Heart left ventricle (tissue), 16 donors: ENCODE measurements at regions not wholly inside any gene's neighbourhood (a gene's known extent, or its start where the extent isn't known, plus 50 kb on each side); places are given as distances from the start of the nearest gene placed in this dataset.

Source experiments
- ATAC-seq, 4 donors: fragments of 200-7000 bp; cut with Tn5 transposase; one replicate each; pipeline ENCODE4 v1.9.1; 2020 to 2022; ENCODE audit warnings: moderate library complexity in 4 of 4, mild to moderate bottlenecking in 3 of 4, moderate number of reproducible peaks in 1 of 4
- DNase-seq, 5 donors: peaks; one replicate each; pipeline ENCODE4 v3.0.0-alpha.2; 2020
- H3K27ac ChIP-seq, 12 donors: fragments of 200-600 bp; sonication (generic) in 4 of 12; one replicate each; pipeline versions ENCODE4 v1.5.0 to v1.8.0; 2016 to 2022; ENCODE audit warnings: mild to moderate bottlenecking in 2 of 12
- H3K27me3 ChIP-seq, 9 donors: fragments of 200-600 bp; sonication (generic) in 2 of 9; one replicate each; pipeline versions ENCODE4 v1.5.1 to v1.8.0; 2016 to 2022; ENCODE audit warnings: mild to moderate bottlenecking in 3 of 9
- H3K36me3 ChIP-seq, 9 donors: fragments of 200-600 bp; sonication (generic) in 2 of 9; one replicate each; pipeline versions ENCODE4 v1.5.0 to v1.8.0; 2018 to 2022; ENCODE audit warnings: mild to moderate bottlenecking in 2 of 9
- H3K4me1 ChIP-seq, 12 donors: fragments of 200-600 bp; sonication (generic) in 4 of 12; one replicate each; pipeline versions ENCODE4 v1.5.0 to v1.8.0; 2016 to 2022; ENCODE audit warnings: mild to moderate bottlenecking in 3 of 12
- H3K4me3 ChIP-seq, 12 donors: fragments of 200-600 bp; sonication (generic) in 4 of 12; one replicate each; pipeline versions ENCODE4 v1.5.0 to v1.8.0; 2017 to 2022; ENCODE audit warnings: mild to moderate bottlenecking in 9 of 12, moderate library complexity in 4 of 12
- H3K9me3 ChIP-seq, 12 donors: fragments of 200-600 bp; sonication (generic) in 4 of 12; one replicate each; pipeline versions ENCODE4 v1.5.0 to v1.8.0; 2016 to 2022; ENCODE audit warnings: mild to moderate bottlenecking in 1 of 12
- CTCF ChIP-seq, 12 donors: fragments of 200-600 bp; sonication (generic) in 4 of 12; IDR thresholded peaks; one replicate each; pipeline versions ENCODE4 v1.5.0 to v1.8.0; 2018 to 2022; ENCODE audit warnings: antibody characterized with exemption in 12 of 12, mild to moderate bottlenecking in 5 of 12
- POLR2A ChIP-seq, 2 donors: fragments of 450-650 bp; IDR thresholded peaks; one replicate each; pipeline ENCODE4 v1.6.1; 2017; ENCODE audit warnings: antibody characterized with exemption in 2 of 2, mild to moderate bottlenecking in 2 of 2, moderate library complexity in 2 of 2
- WGBS, 4 donors: extraction: QIAGEN DNeasy Blood & Tissue Kit in 2 of 4; methylation state at CpG; one replicate each; pipeline versions ENCODE4 v1.1.5 to v1.1.7; 2013 to 2018; 5-methylcytosine and 5-hydroxymethylcytosine counted together
- intact Hi-C, 10 donors: fragments of 100-400 bp; cut with DNase I; formaldehyde crosslinking; loops; one replicate each; pipeline versions ENCODE4 v1.11.1 to v1.14.2; 2022
- donor health status: ischemic (EF 13 %, LVEDD 7.1; RV severe dilation, severe dysfunction).
- donor health status: healthy with polysubstance abuse.
- donor health status: DM: no; HTN: yes; CAD: no.
- donor health status: DM: no; HTN: no; CAD: no.
- donor health status: ischemic (EF 25% LVEDD 6.9; RV normal size, moderate dysfunction).
- donor health status: ischemic (EF 25% LVEDD 5.7; RV mildly dilated, moderate dysfunction).
- donor health status: healthy.
- donor health status: DM: yes; HTN: yes; CAD: no.
- donor health status: ischemic (EF 35%, LVEDD 5.7; RV mildly dilated, moderate dysfunction).
- donor health status: nonischemic (EF 11% LVEDD 7.7; RV severe dilation, severe dysfunction).
- donor health status: DM: yes; HTN: yes; CAD: no.
- donor health status: PGD.
- donor health status: ischemic (EF 29% LVEDD 5.4; RV normal size, mild dysfunction).
- donor health status: nonischemic (EF 23%, LVEDD 6.1; RV moderate dilation, normal function).

- Histone ChIP-seq H3K4me3 (no peak overlapping the region), H3K4me1 (peaks cover 0 to 24% (median 5%) of the 10 kb centered on the region in 12 donors)
Measured at GRCh38 chr1:56291374-56291919, 287.9 kb downstream of the PLPP3 start.

GRCh38 chr1:56289260-56289659 is 290.1 kb downstream of the PLPP3 start:
- 97 to 98% (median 97%) methylated on average over 1 of the region's 1 CpG for WGBS, 4 donors

More at GRCh38 chr1:56291374-56291919, 287.9 kb downstream of the PLPP3 start:
- DNase-seq: peak in 4 of 5 donors; percentile 33 to 74 (median 58)
- WGBS, 4 donors: 43 to 53% (median 51%) methylated on average over 5 of the region's 5 CpGs
- Histone ChIP-seq H3K36me3 (no peaks in the 10 kb centered on the region), H3K9me3 (no peaks in the 10 kb centered on the region), H3K27ac (peak overlapping the region in 9 of 12 donors; percentile 28 to 69 (median 47)), H3K27me3 (no peaks in the 10 kb centered on the region)
- TF ChIP-seq POLR2A (IDR thresholded peaks at IDR 0.05): no peak
- peak; percentile 29 to 90 (median 86) for ATAC-seq
- intact Hi-C loops: loop anchor here in 4 of 10 donors (5.0 to 10.0 kb wide), 5 partner anchors 94 to 144 kb away; no protein-coding TSS in a partner anchor

GRCh38 chr1:56287721-56288120 is 291.6 kb downstream of the PLPP3 start:
- Histone ChIP-seq H3K27me3 (no peaks in the 10 kb centered on the region), H3K4me1 (peaks cover 0 to 51% (median 18%) of the 10 kb centered on the region in 12 donors), H3K27ac (no peak overlapping the region), H3K4me3 (no peak overlapping the region), H3K36me3 (no peaks in the 10 kb centered on the region), H3K9me3 (no peaks in the 10 kb centered on the region)
- intact Hi-C loops: loop anchor here in 2 of 10 donors (5.0 kb wide), 2 partner anchors 85 to 90 kb away; no protein-coding TSS in a partner anchor
- ATAC-seq (no peak), DNase-seq (no peak)
- TF ChIP-seq CTCF (IDR thresholded peaks at IDR 0.05): no peak
- no peak for TF ChIP-seq POLR2A (IDR thresholded peaks at IDR 0.05)
- 87 to 96% (median 93%) methylated on average over 5 of the region's 5 CpGs for WGBS, 4 donors

More at GRCh38 chr1:56289260-56289659, 290.1 kb downstream of the PLPP3 start:
- intact Hi-C loops: loop anchor here in 2 of 10 donors (5.0 kb wide), 2 partner anchors 87 to 92 kb away; no protein-coding TSS in a partner anchor
- H3K4me1 ChIP-seq: peaks cover 0 to 46% (median 17%) of the 10 kb centered on the region in 12 donors
- no peak overlapping the region for H3K4me3 ChIP-seq
- no peak overlapping the region for H3K27ac ChIP-seq
- DNase-seq (no peak), ATAC-seq (no peak)
- no peaks in the 10 kb centered on the region for H3K27me3 ChIP-seq
- TF ChIP-seq CTCF (IDR thresholded peaks at IDR 0.05): no peak
- TF ChIP-seq POLR2A (IDR thresholded peaks at IDR 0.05): no peak
- H3K9me3 ChIP-seq: no peaks in the 10 kb centered on the region
- H3K36me3 ChIP-seq: no peaks in the 10 kb centered on the region

GRCh38 chr1:56286956-56287355 is 292.4 kb downstream of the PLPP3 start:
- no peak for DNase-seq
- TF ChIP-seq CTCF (IDR thresholded peaks at IDR 0.05) (no peak), POLR2A (IDR thresholded peaks at IDR 0.05) (no peak)
- Histone ChIP-seq H3K4me1 (peaks cover 0 to 46% (median 18%) of the 10 kb centered on the region in 12 donors), H3K27ac (no peak overlapping the region), H3K36me3 (no peaks in the 10 kb centered on the region), H3K4me3 (no peak overlapping the region), H3K27me3 (no peaks in the 10 kb centered on the region), H3K9me3 (no peaks in the 10 kb centered on the region)
- intact Hi-C loops: loop anchor here in 2 of 10 donors (5.0 kb wide), 2 partner anchors 85 to 90 kb away; no protein-coding TSS in a partner anchor
- 94 to 100% (median 95%) methylated on average over 1 of the region's 1 CpG for WGBS, 4 donors
- ATAC-seq: no peak
